WERI-Rb-1 (cell line): ENCODE measurements at regions not wholly inside any gene's neighbourhood (a gene's known extent, or its start where the extent isn't known, plus 50 kb on each side); places are given as distances from the start of the nearest gene placed in this dataset.
A peak's percentile ranks its signal among the peaks of the same experiment; 100 is the strongest.

Experiments used
- DNase-seq: peaks from one replicate; pipeline ENCODE4 v3.0.0-alpha.2; 2020
- H3K27ac ChIP-seq: fragments of 250-450 bp; sonication (Bioruptor Pico); 2 replicates; pipeline ENCODE4 v1.5.1; 2020; ENCODE audit warnings: mild to moderate bottlenecking, moderate library complexity
- H3K27me3 ChIP-seq: fragments of 250-450 bp; sonication (Bioruptor Pico); 2 replicates; pipeline ENCODE4 v1.5.1; 2021; ENCODE audit warnings: mild to moderate bottlenecking, low read depth, moderate library complexity; ENCODE audit not compliant: insufficient read depth, severe bottlenecking
- H3K36me3 ChIP-seq: fragments of 250-450 bp; sonication (Bioruptor Pico); 2 replicates; pipeline ENCODE4 v1.5.1; 2020; ENCODE audit warnings: mild to moderate bottlenecking, moderate library complexity
- H3K4me3 ChIP-seq: 2 replicates; pipeline ENCODE4 v1.5.1; 2011; ENCODE audit warnings: low read depth, mild to moderate bottlenecking, control low read depth, low read length
- H3K9me3 ChIP-seq: fragments of 250-450 bp; sonication (Bioruptor Pico); 2 replicates; pipeline ENCODE4 v1.5.1; 2021; ENCODE audit warnings: mild to moderate bottlenecking, moderate library complexity; ENCODE audit not compliant: severe bottlenecking
- CTCF ChIP-seq: IDR thresholded peaks from 2 replicates; pipeline ENCODE4 v1.5.1; 2011; ENCODE audit warnings: low read depth, mild to moderate bottlenecking, control low read depth, inconsistent platforms, low read length

GRCh38 chr16:5472552-5472951 is 375.0 kb upstream of the EEF2KMT start:
- Histone ChIP-seq H3K4me3 (no peak overlapping the region), H3K36me3 (no peaks in the 10 kb centered on the region), H3K27ac (no peak overlapping the region; the same call in 1 of the 2 replicates), H3K27me3 (no peaks in the 10 kb centered on the region), H3K9me3 (no peaks in the 10 kb centered on the region)
- TF ChIP-seq CTCF = no peak
- DNase-seq = no peak

GRCh38 chr16:5468488-5468887 is 370.9 kb upstream of the EEF2KMT start:
- Histone ChIP-seq H3K4me3 (no peak overlapping the region), H3K9me3 (no peaks in the 10 kb centered on the region), H3K36me3 (no peaks in the 10 kb centered on the region), H3K27me3 (no peaks in the 10 kb centered on the region), H3K27ac (no peak overlapping the region)
- DNase-seq = no peak
- TF ChIP-seq CTCF = no peak

- no peaks in the 10 kb centered on the region for H3K27me3 ChIP-seq
- DNase-seq = no peak
- no peak for TF ChIP-seq CTCF
Measured at GRCh38 chr16:5467552-5467951, 370.0 kb upstream of the EEF2KMT start.

GRCh38 chr16:5466551-5466950 is 369.0 kb upstream of the EEF2KMT start:
- Histone ChIP-seq H3K4me3 (no peak overlapping the region), H3K9me3 (no peaks in the 10 kb centered on the region)

More at GRCh38 chr16:5467552-5467951, 370.0 kb upstream of the EEF2KMT start:
- Histone ChIP-seq H3K36me3 (no peaks in the 10 kb centered on the region), H3K4me3 (no peak overlapping the region), H3K27ac (no peak overlapping the region), H3K9me3 (no peaks in the 10 kb centered on the region)

GRCh38 chr16:5465714-5466113 is 368.1 kb upstream of the EEF2KMT start:
- no peaks in the 10 kb centered on the region for H3K9me3 ChIP-seq
- H3K4me3 ChIP-seq = no peak overlapping the region
- H3K36me3 ChIP-seq = no peaks in the 10 kb centered on the region
- no peak for TF ChIP-seq CTCF
- no peaks in the 10 kb centered on the region for H3K27me3 ChIP-seq
- DNase-seq = no peak
- no peak overlapping the region for H3K27ac ChIP-seq

More at GRCh38 chr16:5466551-5466950, 369.0 kb upstream of the EEF2KMT start:
- no peak for DNase-seq
- TF ChIP-seq CTCF = 0 out of 2 replicates have a peak, but pooled peaks have one; percentile 31
- Histone ChIP-seq H3K27me3 (no peaks in the 10 kb centered on the region), H3K27ac (no peak overlapping the region), H3K36me3 (no peaks in the 10 kb centered on the region)

- no peaks in the 10 kb centered on the region for H3K27me3 ChIP-seq
- no peak for DNase-seq
- H3K36me3 ChIP-seq = no peaks in the 10 kb centered on the region
- H3K27ac ChIP-seq = no peak overlapping the region
- H3K9me3 ChIP-seq = no peaks in the 10 kb centered on the region
- no peak overlapping the region for H3K4me3 ChIP-seq
- TF ChIP-seq CTCF = no peak
Measured at GRCh38 chr16:5463820-5464219, 366.2 kb upstream of the EEF2KMT start.
